GM21825 (cell line): ENCODE measurements at regions not wholly inside any gene's neighbourhood (a gene's known extent, or its start where the extent isn't known, plus 50 kb on each side); places are given as distances from the start of the nearest gene placed in this dataset.
"Not testable (repeated sequence)": the region's sequence is repeated elsewhere in the genome, so short reads cannot be mapped to it uniquely, and the experiment has no call there.

Source experiments
- ATAC-seq: cut with Tn5 transposase; IDR thresholded peaks from one replicate; pipeline ENCODE4 v1.9.1; 2021; ENCODE audit warnings: mild to moderate bottlenecking, moderate library complexity; ENCODE audit not compliant: unreplicated experiment

DNA sequence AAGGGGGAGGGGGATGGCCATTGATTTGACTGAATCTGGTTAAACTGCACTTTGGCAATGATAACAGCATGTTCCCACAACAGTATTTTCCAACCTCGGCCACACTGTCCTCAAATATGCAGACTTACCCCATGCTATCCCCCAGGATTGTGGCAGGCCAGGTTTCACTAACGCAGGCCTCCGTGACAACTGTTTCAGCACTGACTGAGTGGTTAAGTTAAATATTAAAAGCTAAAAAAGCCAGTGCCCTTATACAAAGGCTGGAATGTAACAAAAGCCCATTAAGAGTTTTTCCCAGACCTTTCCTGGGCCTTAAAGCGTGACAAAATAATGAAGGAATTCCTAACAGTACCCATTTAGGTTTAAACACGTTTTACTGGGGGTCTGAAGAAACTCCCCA lies 202.9 kb downstream of the USP25 start:
- no peak for ATAC-seq

DNA sequence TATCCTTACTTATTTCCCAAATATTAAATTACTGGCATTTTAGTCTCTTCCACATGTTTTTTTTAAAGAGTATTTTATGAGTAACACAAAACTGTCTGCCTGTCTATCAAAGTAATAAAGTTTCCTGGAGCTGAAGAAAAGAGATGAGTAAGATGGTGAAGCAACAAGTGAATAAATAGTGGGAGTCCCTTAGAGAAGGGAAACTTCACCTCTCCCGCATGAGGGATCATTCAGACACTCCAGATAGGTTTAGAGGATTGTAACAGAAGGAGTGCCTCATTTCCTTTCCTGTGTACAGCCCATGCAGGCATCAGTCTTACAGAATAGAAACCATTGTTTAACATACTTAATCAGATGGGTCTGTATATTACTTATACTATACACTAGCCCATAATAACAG lies 205.7 kb downstream of the USP25 start:
- no peak for ATAC-seq

DNA sequence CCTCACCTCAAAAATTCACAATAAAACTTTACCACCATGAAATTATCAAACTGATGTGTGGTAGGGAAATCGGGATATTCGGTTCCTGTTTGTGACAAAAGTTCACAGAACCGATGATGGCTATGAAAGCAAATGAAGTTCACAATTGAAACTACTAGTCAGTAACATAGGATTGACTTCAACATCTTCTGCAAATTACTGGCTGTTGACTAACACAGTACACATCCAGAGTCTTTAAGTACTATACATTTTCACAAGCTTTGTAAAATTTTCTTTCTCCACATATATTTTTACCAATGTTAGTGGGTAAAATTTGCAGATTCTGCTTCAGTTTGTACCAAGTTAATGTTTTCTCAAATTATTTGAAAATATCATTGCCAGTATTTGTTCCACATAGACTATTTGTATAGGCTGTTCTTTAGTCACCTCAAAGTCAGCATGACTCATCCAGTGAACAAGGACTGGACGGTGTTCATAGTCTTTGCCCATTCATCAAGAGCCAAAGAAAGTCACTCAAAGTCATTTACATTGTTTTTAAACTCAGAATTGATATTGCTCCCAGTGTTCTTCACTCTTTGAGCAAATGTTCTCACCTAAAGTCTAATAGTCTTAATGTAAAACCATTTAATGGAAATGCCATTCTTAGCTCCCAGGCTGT lies 213.4 kb downstream of the USP25 start:
- ATAC-seq = no peak

DNA sequence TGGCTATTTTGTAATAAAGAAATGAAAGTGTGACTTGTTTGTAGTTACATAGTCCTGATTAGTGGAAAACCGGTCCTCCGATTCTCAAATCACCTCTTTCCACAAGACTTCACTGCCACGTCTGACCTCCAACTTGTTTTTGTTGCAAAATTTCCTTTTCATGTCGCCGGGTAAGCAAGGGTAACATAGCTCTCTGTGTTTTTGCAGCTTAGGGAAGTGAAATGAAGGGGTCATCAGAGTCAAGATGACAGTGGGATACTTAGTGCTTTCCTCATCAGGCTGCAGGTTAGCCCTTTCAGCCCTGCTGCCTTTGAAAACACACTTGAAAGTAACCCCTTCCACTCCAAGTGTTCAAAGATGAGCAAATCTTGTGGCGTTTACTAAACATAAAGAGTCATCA lies 217.9 kb downstream of the USP25 start:
- no peak for ATAC-seq

DNA sequence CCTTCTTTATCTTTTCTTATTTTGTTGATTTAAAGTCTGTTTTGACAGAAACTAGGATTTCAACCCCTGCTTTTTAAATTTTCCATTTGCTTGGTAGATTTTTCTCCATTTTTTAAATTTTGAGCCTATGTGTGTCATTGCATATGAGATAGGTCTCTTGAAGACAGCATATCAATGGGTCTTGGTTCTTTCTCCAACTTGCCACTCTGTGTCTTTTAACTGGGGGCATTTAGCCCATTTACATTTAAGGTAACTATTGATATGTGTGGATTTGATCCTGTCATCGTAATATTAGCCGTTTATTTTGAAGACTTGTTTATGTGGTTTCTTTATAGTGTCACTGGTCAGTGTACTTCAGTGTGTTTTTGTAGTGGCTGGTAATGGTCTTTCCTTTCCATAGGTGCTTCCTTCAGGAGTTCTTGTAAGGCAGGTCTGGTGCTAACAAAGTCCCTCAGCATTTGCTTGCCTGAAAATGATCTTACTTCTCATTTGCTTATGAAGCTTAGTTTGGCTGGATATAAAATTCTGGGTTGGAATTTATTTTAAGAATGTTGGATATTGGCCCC lies 223.9 kb downstream of the USP25 start:
- ATAC-seq = no peak

DNA sequence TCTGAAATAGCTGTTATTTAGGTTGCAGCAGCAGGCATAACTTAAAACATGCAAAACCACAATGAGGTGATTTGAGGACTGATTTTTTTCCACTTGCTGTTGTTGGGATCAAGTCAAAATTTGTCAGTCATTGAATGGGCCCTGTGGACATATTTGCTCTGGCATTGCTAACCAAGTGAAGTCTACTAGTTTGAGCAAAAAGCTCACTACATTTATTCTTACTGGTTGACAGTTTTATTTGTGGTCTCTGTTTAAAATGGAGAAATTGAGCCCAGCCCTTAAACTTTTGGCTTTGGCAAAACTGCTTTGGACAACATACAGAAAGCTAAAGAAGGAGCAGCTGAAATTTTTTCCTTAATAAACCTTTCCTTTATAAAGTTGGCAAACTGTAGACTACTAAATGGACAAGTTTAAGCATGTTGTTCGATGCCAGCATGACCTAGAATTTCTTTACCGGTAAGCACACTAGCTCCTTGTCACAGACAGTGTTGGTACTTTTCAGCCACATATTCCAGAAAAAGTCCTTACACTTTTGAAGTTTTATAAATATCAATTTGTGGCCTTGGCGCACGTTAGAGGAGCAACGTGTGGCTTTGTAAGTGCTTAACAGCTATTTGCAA lies 234.6 kb downstream of the USP25 start:
- no peak for ATAC-seq

DNA sequence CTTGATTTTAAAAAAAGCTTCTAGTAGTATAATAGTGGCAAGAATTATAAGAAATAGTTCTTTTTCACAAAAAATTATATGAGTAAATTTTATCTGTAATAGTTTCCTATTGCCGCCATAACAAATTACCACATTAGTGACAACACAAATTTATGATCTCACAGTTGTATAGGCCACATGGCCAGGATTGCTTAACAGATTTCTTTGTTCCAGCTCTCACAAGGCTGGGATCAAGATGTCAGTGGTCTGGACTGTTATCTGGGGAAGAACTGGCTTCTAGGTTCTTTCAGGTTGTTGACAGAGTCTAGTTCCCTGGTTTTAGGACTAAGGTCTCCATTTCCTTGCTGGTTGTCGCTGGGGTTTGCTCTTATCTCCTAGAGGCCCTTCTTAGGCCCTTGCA lies 236.4 kb downstream of the USP25 start:
- ATAC-seq = no peak

DNA sequence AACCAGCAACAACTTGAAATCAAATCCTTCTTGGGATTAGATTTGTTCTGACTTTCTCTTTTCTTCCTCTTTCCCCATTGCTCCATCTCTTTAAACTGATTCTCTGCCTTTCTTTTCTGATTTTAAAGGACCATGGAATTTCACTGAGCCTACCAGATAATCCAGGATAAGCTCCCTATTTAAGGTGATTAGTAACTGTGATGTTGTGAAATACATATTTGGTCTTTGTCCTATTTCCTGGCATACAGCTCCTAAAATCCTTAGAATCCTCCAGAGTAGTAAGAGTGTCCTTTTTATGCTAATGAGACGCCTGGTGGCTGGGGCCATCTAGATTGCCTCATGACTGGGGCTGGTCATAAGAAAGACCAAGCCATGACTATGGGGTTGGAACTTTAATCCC lies 236.9 kb downstream of the USP25 start:
- no peak for ATAC-seq

DNA sequence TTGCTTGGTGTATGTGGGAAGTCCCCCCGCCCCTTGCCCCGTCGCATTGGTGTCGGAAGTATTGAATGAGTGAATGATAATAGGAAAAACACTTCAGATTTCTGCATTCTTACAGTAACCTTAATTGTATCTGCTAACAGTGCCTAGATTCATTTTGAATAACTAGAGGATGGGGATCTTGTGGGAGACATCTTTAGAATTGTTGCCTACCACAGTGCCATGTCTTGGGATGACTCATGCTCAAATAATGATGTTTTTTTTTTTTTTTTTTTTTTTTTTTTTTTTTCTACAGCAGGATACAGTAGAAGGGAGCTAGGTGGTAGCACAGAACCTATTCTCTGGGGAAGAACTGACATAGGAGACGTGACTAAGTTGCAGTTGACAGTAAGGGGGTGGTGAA lies 237.9 kb downstream of the USP25 start:
- ATAC-seq = no peak

DNA sequence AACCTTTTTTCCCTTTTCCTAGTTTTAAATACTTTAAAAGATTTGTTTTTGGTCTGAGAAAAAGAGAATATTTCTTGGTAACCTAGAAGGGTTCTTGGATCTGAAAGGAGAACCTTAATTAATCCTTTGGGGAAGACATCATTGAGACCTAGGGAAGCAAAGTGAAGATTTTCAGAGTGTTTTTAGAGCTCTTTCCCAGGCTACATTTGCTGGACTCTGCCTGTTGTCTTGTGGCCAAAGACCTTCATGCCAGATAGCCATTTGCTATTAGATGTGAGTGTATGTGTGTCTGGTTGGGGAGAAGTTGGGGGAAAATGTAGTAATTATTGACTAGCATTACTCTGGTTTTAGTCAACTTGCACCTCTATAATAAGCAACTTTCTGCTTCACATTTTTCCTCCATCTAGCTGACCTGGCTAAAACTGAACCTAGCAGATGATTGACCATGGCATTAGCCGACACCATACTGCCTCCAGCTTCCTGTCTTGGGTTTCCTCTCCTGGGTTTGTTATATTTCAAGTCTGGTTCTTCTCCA lies 239.1 kb downstream of the USP25 start:
- ATAC-seq = no peak

DNA sequence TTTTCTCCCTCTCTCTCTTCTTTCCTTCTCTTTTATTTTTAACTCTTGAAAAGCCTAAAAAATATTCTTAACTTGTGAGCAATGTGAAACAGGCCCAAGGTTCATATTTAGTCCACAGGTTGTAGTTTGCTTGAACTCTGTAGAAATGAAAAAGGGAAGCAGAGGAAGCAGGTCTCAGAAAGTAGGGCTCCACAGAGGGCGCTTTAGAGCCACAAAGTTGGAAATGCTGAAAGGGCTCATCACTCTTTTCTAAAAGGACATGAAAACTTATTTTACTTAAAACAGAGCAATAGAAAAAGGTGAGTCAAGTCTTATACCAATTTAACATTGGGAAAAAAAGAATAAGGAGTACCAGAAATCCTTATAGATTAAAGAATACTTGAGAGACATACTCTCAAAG lies 247.0 kb downstream of the USP25 start:
- ATAC-seq = no peak

DNA sequence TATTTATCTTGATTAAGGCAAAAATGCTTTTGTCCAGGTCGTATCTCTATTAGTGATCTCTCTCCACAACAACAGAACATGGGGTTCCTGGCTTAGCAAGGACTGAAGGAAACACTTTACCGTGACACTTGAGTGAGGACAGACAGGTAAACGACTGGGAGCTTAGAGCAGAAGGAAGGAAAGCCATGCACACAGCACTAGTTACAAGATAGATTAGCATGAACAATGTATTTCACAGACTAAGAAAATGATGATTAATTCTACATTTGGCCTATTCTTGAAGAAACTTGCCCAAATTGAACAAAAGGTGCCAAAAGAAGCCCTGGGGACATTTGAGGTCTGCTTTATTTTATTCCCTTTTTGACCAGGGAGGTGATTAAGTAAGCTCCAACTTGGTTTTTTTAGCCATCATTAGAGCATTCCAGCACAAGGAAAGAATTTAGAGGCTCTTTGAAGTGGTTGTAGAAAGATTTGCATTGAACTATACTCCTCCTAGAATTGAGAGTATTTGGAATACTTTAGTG lies 248.5 kb downstream of the USP25 start:
- ATAC-seq = no peak

DNA sequence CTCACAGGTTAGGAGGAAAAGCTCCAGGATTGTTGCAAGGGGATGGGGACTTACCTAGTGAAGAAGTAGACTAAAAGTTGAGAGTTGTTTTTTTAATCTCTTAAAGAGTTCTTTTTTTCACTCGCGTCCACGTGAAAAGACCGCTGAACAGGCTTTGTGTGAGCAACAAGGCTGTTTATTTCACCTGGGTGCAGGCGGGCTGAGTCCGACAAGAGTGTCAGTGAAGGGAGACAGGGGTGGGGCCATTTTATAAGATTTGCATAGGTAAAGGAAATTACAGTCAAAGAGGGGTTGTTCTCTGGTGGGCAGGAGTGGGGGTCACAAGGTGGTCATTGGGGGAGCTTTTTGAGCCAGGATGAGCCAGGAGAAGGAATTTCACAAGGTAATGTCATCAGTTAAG lies 249.7 kb downstream of the USP25 start:
- not testable (repeated sequence) for ATAC-seq

DNA sequence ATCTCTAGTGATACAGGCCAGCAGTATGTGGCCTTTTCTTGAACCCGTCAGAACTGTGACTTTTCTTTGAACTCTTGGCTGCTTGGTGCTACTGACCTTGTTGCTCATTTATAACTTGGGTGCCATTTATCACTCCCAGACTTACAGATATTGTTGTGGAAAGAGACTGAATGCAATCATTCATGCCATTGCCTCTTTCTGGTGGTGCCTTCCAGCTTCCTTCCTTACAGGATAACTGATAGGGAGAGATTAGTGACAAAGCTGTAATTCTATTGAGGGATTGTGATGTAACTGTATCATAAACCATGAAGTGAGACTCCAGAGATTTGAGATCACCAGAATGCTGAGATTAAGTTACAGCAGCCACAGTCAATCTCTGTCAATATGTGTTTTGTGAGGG lies 256.5 kb downstream of the USP25 start:
- no peak for ATAC-seq

DNA sequence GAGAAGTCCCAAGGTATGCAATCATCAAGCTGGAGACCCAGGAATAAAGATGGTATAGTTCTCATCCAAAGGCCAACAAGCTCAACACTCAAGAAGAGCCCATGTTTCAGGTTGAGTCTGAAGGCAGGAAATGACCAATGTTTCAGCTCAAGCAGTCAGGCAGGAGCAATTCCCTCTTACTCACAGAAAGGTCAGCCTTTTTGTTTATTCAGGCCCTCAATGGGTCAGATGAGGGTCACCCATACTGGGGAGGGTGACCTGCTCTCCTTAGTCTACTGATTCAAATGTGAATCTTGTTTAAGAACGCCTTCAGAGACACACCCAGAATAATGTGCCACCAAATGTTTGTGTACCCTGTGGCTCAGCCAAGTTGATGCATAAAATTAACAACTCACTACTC lies 262.4 kb downstream of the USP25 start:
- no peak for ATAC-seq

DNA sequence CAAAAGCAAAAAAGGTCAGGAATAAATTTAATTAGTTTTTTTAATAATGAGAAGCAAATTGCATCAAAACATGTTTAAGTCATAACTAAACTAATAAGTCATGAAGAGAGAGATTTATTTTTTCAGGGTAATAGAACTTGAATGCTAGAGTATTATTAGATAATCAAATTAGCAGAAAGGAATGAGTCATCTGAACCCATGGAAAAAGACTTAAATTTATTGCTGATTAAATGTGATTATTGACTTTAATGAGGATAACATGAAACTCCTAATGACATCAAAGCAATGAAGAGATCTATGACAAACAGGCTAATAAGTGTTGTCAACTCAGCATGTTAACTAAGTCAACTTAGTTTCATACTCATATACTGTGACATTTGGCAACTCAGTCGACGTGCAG lies 264.2 kb downstream of the USP25 start:
- ATAC-seq = no peak

DNA sequence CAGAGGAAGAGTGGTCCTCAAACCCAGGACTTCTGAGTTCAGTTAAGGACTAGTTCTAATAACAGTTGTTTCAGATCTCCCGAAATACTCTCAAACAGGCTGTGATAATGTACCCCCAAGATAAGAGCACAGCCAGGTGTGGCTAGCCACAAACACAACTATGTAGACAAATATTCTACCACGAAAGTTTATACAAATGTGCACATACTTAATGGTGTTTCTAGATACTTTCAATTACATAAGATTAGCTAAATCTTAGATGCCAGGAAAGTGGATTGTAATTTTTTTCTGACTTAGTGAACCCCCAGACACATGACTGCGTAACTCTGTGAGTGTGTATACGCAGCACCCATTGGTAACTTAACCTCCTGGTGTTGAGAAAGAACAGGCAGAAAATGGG lies 270.0 kb downstream of the USP25 start:
- ATAC-seq = no peak

DNA sequence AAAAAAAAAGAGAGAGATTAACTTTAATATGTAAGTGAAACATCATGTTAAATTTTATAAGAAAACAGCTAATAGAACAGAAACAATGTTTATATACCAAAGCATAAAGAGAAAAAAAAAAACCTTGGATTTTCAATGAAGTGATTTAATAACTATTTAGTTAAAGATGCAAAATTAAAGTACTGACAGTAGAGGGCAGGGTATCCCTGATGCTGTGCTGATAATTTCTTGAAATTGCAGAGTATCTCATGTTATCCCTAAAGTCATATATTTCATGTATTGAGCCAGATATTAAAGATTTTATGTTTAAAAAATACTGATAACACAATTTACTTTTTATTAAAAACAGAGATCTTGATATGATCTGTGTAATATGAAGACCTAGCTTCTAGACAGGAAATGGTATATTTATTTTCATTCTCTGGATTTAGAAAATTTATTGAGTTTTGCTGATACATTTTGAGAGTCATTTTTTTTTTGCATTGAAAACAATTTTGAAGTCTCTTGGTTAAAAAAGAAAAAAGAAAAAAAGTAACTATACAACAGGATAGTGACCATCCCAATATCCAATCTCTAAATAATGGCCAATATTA lies 273.2 kb downstream of the USP25 start:
- no peak for ATAC-seq

DNA sequence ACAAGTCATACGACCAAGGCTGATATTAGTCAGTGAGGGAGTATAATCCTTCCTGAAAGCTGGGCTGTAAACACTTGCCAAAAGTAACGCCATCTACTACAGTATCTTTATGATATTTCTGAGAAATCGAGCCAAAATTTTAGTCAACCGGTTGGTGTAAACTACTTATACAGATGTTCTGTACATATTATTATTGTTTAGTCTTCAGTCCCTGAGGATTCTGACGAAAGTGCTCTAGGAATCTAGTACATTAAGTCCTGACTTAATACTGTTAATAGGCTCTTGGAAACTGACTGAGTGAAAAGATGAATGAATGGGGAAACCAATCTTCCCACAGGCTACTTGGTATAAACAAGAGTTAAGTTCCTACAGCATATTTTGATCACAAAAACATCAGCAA lies 274.3 kb downstream of the USP25 start:
- no peak for ATAC-seq

DNA sequence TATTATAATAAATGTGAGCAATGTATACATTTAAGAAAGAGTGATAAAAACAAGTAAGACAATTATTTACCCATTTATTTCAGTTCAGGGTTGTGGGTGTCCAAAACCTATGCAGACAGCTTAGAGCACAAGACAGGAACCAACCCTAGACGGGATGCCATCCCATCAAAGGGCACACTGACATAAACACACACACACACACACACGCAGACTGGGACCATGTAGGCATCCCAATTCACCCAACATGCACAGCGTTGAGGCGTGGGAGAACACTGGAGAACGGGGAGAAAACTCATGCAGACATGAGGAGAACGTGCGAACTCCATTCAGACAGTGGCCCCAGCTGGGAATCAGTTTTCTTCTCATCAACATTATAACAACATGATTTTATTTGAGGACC lies 274.7 kb downstream of the USP25 start:
- ATAC-seq = no peak

DNA sequence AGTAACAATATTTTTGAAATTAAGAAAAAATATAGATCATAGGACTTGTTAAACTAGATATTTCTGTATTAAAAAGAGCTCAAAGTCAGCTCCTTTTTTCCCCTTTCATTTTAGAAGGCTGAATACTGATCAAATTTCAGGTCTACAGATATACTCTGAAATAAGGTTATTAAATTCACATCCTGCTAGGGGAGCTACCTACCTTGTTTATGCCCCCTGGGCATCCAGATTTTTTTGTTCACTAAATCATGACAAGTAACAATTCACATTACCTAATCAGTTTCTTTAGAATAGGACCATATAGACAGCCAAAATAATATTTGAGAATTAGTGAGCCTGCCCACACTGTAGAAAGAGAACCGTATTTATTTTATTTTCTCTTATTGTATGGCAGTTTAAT lies 276.2 kb downstream of the USP25 start:
- no peak for ATAC-seq

DNA sequence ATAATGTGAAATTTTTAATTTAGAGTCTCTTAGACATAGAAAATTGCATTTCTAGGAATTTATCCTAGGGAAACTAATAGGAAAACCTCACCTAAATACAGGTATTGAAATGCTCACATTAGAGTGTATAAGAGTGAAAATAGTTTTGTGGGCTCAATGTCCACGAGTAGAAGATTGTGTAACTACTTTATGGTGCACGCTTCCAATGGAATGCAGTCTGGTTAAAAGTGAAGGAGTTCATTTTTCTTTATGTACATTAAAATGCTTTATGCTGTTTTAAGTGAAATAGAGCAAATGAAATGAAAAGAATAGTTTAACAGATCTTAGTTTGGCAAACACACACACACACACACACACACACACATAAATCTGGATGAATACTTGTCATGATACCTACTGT lies 278.2 kb downstream of the USP25 start:
- no peak for ATAC-seq
